ENCODE measurements at regions not wholly inside any gene's neighbourhood (a gene's known extent, or its start where the extent isn't known, plus 50 kb on each side); places are given as distances from the start of the nearest gene placed in this dataset.

DNA sequence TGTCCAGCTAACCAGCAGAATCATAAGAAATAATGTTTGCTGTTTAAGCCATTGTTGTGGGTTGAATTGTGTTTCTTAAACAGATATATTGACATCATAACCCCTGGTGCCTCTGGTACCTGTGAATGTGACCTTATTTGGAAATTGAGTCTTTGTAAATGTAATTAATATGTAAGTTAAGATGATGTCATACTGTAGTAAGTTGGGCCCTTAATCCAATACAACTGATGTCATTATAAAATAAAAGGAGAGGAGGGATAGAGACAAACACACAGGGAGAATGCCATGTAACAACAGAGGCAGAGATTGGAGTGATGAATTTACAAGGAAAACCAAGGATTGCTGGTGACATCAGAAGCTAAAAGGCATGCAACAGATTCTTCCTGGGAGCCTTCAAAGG is 141.4 kb downstream of the ZIC3 start:
- TF ChIP-seq, protein P1, sequence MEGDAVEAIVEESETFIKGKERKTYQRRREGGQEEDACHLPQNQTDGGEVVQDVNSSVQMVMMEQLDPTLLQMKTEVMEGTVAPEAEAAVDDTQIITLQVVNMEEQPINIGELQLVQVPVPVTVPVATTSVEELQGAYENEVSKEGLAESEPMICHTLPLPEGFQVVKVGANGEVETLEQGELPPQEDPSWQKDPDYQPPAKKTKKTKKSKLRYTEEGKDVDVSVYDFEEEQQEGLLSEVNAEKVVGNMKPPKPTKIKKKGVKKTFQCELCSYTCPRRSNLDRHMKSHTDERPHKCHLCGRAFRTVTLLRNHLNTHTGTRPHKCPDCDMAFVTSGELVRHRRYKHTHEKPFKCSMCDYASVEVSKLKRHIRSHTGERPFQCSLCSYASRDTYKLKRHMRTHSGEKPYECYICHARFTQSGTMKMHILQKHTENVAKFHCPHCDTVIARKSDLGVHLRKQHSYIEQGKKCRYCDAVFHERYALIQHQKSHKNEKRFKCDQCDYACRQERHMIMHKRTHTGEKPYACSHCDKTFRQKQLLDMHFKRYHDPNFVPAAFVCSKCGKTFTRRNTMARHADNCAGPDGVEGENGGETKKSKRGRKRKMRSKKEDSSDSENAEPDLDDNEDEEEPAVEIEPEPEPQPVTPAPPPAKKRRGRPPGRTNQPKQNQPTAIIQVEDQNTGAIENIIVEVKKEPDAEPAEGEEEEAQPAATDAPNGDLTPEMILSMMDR (IDR thresholded peaks at IDR 0.05; ENCODE audit: borderline replicate concordance, insufficient read depth, low read depth, low read length) = no peak
- H3K4me3 ChIP-seq (ENCODE audit: low read depth, low read length) = no peak overlapping the region

DNA sequence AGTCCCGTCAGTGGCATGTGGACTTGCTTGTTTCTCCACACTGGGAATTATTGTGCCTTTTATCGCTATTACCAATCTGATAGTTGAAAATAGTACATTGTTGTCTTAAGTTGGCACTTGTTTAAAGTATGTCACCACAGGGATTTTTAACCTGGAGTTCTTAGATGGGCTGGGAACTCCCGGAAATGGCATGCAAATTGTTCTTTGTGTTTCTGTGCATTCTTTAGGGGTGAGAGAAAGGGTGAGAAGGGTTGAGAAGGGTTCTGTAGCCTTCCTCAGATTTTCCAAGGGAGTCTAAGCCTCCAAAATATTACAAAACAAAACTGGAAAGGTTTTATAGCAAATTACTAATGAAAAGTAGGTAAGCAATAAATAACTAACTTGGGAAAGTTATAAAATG is 176.9 kb downstream of the ZIC3 start:
- no peak overlapping the region for H3K4me3 ChIP-seq (ENCODE audit: low read depth, low read length)
- TF ChIP-seq, protein P1 (IDR thresholded peaks at IDR 0.05; ENCODE audit: borderline replicate concordance, insufficient read depth, low read depth, low read length) = no peak

DNA sequence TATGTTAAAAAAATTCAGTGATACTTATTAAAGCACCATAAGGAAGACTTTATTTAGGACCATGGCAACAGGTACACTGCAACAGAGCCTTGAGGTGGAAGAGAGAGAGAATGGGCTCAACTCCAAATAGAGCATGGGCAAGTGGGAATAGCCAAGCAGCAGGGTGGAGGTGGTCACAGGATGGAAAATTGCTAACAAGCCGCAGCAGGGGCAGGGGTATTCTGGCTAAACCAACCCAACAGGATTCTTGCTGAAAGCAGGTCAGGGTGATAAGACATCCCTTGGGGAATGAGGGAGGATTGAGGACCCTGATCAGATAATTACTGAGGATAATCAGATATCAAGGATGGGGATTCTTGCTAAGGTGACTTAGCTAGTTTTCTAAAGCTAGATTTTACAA is 177.5 kb downstream of the ZIC3 start:
- H3K4me3 ChIP-seq (ENCODE audit: low read depth, low read length) = no peak overlapping the region
- TF ChIP-seq, protein P1 (IDR thresholded peaks at IDR 0.05; ENCODE audit: borderline replicate concordance, insufficient read depth, low read depth, low read length) = no peak

DNA sequence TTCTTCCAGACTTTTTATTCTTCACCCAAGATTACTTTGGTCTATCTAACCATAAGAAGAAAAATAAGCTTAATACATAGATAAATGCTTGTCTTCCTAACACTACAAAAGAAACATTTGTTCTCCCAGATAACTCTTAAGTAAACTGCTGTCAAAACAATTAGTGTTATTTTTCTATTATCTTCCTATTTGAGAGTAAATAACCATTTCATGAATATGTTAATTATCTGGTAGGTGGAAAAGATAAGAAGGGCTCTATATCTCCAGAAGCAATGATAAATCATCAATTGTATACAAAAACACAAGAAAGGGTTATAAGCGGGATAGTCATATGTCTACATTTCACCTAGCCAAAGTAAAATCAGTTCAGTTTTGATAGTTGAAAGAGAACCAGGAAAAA is 180.4 kb downstream of the ZIC3 start:
- H3K4me3 ChIP-seq (ENCODE audit: low read depth, low read length) = no peak overlapping the region
- TF ChIP-seq, protein P1 (IDR thresholded peaks at IDR 0.05; ENCODE audit: borderline replicate concordance, insufficient read depth, low read depth, low read length) = no peak

DNA sequence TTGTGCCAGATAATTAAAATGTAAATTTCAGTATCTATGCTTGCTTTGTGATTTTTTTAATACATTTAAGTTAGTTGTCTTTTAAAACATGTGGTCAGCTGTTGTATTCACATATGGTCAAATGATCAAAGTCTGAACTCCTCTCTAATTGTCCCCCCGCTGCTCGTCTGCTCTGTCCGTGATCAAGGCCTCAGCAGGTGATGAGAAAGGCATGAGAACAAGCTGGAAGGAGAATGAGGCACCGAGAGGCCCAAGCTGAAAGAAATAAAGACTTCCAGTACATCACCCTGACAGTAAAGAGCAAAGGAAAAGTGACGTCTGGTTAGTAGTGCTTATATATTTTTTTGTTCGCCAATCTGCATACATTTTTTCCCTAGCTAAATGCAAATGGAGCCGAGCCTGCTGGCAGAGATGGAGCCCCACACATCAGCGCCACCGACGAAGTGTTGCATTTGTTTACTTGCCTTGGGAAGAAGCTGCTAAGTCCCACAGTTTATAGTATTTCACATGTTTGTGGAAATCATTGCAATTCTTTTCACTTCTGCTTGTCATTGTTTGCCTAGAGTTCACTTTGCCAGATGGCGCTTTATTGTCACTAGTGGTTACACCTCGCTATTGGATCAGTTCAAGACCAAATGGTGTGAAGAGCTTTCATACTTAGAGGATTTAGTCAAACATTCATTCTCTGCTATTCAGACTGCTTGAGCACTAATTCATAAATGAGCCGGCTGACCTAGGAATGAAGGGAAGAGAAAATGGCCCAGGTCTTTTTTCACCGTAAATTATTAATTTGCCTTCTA is 181.5 kb downstream of the ZIC3 start:
- TF ChIP-seq, protein P1 (IDR thresholded peaks at IDR 0.05; ENCODE audit: borderline replicate concordance, insufficient read depth, low read depth, low read length) = no peak

DNA sequence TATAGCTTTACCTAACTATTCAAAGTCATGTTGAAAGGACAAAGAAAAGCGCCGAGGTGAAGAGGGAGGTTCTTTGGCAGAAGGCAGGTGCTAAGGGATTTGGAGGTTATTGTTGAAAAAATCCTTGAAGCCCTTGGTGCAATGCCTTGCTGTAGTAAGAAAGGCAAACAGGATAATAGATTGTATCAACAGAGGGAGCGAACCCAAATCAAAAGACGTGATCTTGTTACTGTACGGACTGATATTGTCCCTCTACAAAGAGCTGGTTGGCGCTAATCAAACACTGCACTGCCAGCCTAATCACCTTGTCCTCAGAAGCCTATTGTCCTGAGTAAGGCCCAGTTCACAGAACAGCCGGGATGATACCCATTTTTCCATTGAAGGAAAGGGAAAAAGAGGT is 182.9 kb downstream of the ZIC3 start:
- no peak overlapping the region for H3K4me3 ChIP-seq (ENCODE audit: low read depth, low read length)
- TF ChIP-seq, protein P1 (IDR thresholded peaks at IDR 0.05; ENCODE audit: borderline replicate concordance, insufficient read depth, low read depth, low read length) = no peak

More for the DNA sequence above, 181.5 kb downstream of the ZIC3 start:
- no peak overlapping the region for H3K4me3 ChIP-seq (ENCODE audit: low read depth, low read length)

DNA sequence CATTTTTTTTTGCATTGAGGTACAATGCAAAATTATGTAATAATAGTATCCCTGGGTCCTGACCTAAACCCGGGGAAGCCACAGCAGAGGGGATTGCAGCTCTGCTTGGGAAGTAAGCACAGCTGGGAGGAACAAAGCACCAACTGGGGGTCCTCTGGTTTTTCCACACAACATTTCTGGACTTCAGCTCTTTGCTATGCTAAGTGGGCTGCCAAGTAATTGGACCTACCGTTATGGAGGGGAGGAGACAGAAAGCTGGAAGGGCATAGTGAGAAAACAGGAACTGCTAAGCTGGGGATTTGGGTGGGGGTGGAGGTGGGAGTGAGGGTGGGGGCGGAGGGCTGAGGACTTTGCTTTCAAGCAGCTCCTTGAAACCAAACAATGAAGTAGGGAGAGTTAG is 183.3 kb downstream of the ZIC3 start:
- TF ChIP-seq, protein P1 (IDR thresholded peaks at IDR 0.05; ENCODE audit: borderline replicate concordance, insufficient read depth, low read depth, low read length) = no peak
- no peak overlapping the region for H3K4me3 ChIP-seq (ENCODE audit: low read depth, low read length)
